ENCODE measurements at regions not wholly inside any gene's neighbourhood (a gene's known extent, or its start where the extent isn't known, plus 50 kb on each side); places are given as distances from the start of the nearest gene placed in this dataset.

DNA sequence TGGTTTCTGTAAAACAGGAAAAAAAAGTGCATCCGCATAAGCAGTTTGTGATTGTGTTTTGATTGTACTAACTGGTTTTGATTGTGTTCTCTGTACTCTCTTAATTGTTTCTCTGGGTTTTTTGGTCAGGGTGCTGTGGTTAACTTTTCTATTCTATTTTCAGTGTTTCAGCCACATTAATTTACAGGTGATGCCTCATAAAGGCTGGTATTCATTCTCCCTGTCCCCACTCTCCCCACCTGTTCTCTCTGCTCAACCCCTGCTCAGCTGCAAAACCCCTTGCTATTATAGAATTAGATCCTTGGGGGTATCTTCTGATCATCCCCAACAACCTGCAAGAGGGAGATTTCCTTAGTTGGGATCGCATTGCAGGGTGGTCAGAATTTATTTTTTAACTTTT, 285.4 kb upstream of the AZI2 start:
- TF ChIP-seq, protein P1, sequence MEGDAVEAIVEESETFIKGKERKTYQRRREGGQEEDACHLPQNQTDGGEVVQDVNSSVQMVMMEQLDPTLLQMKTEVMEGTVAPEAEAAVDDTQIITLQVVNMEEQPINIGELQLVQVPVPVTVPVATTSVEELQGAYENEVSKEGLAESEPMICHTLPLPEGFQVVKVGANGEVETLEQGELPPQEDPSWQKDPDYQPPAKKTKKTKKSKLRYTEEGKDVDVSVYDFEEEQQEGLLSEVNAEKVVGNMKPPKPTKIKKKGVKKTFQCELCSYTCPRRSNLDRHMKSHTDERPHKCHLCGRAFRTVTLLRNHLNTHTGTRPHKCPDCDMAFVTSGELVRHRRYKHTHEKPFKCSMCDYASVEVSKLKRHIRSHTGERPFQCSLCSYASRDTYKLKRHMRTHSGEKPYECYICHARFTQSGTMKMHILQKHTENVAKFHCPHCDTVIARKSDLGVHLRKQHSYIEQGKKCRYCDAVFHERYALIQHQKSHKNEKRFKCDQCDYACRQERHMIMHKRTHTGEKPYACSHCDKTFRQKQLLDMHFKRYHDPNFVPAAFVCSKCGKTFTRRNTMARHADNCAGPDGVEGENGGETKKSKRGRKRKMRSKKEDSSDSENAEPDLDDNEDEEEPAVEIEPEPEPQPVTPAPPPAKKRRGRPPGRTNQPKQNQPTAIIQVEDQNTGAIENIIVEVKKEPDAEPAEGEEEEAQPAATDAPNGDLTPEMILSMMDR (IDR thresholded peaks at IDR 0.05), result no peak
- TF ChIP-seq EP300 (IDR thresholded peaks at IDR 0.05), result no peak

Data from esophagus muscularis mucosa (tissue), 3 donors.